BJ (cell line): ENCODE measurements at regions not wholly inside any gene's neighbourhood (a gene's known extent, or its start where the extent isn't known, plus 50 kb on each side); places are given as distances from the start of the nearest gene placed in this dataset.

Experiments
- CTCF ChIA-PET: fragments of 350-600 bp; formaldehyde crosslinking; extraction: SDS; loops from one replicate; lab custom pipeline; 2021; ENCODE audit warnings: antibody characterized with exemption, inconsistent platforms; lab: Yijun Ruan, JAX
- POLR2A ChIA-PET: fragments of 300-600 bp; sonication (Branson Sonifier 250); formaldehyde crosslinking; extraction: SDS; loops from one replicate; lab custom pipeline; 2021; ENCODE audit warnings: antibody characterized with exemption; lab: Charles Lee
- DNase-seq: peaks from one replicate; pipeline ENCODE4 v3.0.0-alpha.2; 2011; ENCODE audit warnings: low read depth
- H3K27me3 ChIP-seq: 2 replicates; pipeline ENCODE4 v1.6.0; 2011; ENCODE audit warnings: low read length; ENCODE audit not compliant: control insufficient read depth, insufficient read depth
- H3K36me3 ChIP-seq: 2 replicates; pipeline ENCODE4 v1.5.1; 2011; ENCODE audit warnings: low read length; ENCODE audit not compliant: control insufficient read depth, insufficient read depth
- H3K4me3 ChIP-seq: 2 replicates; pipeline ENCODE4 v1.5.1; 2011; ENCODE audit warnings: low read depth, mild to moderate bottlenecking, control low read depth, low read length
- TF ChIP-seq, protein P1 (sequence below): IDR thresholded peaks from 2 replicates; pipeline ENCODE4 v1.5.1; 2011; ENCODE audit warnings: low read depth, mild to moderate bottlenecking, control low read depth, inconsistent platforms, low read length, moderate library complexity; ENCODE audit not compliant: insufficient read depth

DNA sequence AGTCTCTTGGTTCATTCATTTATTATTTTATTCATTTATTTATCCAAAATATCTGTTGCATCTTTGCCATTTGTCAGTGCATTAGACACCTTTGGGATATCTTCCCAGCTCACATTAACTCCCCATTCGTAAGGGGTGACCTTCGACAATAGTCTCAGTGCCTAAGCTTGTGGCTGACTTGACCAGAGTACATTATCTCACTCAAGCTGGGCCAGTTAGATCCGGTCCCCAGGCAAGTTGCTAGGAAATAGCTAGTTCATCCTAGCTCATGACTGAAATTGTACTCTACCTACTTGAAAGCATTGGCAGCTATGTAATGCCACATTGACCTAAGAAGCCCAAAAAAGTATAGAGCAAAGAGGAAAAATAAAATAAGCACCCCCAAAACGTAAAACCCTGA is 165.3 kb downstream of the FBXO8 start:
- POLR2A ChIA-PET: no interaction called here
- CTCF ChIA-PET: no interaction called here
- H3K36me3 ChIP-seq: no peaks in the 10 kb centered on the region
- H3K27me3 ChIP-seq: no peaks in the 10 kb centered on the region; the same call in 1 of the 2 replicates
- DNase-seq: no peak
- no peak overlapping the region for H3K4me3 ChIP-seq
- TF ChIP-seq, protein P1, sequence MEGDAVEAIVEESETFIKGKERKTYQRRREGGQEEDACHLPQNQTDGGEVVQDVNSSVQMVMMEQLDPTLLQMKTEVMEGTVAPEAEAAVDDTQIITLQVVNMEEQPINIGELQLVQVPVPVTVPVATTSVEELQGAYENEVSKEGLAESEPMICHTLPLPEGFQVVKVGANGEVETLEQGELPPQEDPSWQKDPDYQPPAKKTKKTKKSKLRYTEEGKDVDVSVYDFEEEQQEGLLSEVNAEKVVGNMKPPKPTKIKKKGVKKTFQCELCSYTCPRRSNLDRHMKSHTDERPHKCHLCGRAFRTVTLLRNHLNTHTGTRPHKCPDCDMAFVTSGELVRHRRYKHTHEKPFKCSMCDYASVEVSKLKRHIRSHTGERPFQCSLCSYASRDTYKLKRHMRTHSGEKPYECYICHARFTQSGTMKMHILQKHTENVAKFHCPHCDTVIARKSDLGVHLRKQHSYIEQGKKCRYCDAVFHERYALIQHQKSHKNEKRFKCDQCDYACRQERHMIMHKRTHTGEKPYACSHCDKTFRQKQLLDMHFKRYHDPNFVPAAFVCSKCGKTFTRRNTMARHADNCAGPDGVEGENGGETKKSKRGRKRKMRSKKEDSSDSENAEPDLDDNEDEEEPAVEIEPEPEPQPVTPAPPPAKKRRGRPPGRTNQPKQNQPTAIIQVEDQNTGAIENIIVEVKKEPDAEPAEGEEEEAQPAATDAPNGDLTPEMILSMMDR: no peak

DNA sequence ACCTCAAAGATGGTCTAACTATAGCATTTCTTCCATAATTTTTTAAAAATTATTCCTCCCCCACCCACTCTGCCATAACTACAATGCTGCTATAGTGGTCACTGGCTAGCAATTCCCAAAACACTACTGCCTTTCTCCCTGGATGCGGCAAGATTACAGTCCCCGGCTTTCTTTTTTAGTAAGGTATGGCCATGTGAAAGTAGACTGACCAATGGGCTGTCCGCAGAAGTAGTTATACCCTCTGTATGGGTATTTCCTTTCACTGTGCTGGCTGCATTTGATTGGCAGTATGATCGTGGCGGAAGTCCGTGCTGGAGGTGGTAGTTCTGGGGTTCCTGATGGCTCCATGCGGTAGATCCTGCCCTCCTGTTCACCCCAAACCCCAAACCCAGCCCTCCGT is 166.0 kb downstream of the FBXO8 start:
- DNase-seq: no peak
- ChIA-PET POLR2A (no interaction called here), CTCF (interaction anchor here (0.6 kb wide), 1 partner anchor 131 kb away, joined by 3 read pairs; no protein-coding TSS in a partner anchor)
- no peaks in the 10 kb centered on the region for H3K36me3 ChIP-seq
- H3K4me3 ChIP-seq: no peak overlapping the region
- TF ChIP-seq, protein P1: no peak
- H3K27me3 ChIP-seq: no peaks in the 10 kb centered on the region; the same call in 1 of the 2 replicates

DNA sequence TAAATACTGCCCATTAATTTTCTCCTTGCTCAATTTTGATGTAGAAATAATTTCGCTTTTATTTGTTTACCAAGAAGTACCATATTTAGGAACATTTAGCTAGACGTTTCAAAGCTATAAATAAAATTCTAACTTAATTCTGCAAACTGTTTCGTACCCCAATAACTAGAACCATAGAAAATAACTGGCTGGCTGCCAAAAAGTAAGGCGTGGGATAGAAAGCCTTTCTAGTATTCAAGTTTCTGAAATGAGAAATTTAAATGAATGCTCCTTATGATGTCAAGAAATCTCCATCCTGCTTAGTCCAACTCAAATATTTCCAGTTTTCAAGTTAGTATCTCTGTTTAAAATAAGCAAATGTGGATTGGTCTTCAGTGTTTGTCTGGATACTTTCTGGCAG is 167.4 kb downstream of the FBXO8 start:
- DNase-seq: no peak
- no peaks in the 10 kb centered on the region; the same call in 1 of the 2 replicates for H3K27me3 ChIP-seq
- no peak overlapping the region for H3K4me3 ChIP-seq
- ChIA-PET POLR2A (no interaction called here), CTCF (interaction anchor here (1.0 kb wide), 1 partner anchor 610 kb away, joined by 3 read pairs; no protein-coding TSS in a partner anchor)
- TF ChIP-seq, protein P1: no peak
- no peaks in the 10 kb centered on the region for H3K36me3 ChIP-seq

DNA sequence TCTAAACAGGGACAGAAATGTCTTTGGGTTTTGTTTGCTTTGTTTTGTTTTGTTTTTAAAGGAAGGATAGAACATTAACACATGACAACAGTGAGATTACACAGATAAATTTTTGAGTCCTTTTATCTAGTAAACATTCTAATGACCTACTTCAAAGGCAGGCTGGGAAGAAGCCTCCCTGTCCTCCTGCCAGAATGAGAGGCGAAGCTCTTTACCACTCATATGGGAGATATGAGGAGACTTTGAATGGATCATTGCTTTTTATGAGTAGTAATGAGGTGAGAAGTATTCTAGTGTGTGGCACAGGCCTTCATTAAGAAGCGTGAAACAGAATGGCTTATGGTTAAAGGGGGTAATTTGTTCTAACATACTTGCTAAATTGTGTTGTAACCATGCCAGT is 172.0 kb downstream of the FBXO8 start:
- POLR2A ChIA-PET: no interaction called here
- H3K4me3 ChIP-seq: no peak overlapping the region
- CTCF ChIA-PET: interaction anchor here (2.1 kb wide), 1 partner anchor 9 kb away, joined by 13 read pairs; no protein-coding TSS in a partner anchor
- H3K27me3 ChIP-seq: peaks cover 1% of the 10 kb centered on the region; the same call in 1 of the 2 replicates
- TF ChIP-seq, protein P1: no peak
- H3K36me3 ChIP-seq: no peaks in the 10 kb centered on the region
- no peak for DNase-seq

DNA sequence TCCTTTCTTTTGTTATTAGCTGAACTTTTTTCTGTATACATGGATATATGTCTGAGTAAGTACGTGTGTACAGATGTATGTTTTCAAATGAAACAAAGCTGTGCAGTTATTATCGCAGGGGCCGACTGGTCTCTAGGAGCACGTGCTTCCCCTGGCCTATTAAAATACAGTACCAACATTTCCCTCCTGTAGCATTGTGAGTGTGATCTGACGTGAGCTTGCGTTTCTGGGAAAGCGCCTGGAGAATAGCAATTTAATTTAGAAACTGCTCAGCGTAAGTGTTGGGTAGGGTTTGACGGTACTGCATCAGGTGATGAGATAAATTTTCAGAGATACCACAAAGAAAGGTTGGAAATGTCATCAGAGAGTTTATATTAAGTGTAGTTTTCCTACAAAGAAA is 173.3 kb downstream of the FBXO8 start:
- no peak for DNase-seq
- POLR2A ChIA-PET: no interaction called here
- TF ChIP-seq, protein P1: no peak
- CTCF ChIA-PET: interaction anchor here (1.0 to 2.1 kb wide), 2 partner anchors 10 to 599 kb away, joined by 3 to 13 read pairs; no protein-coding TSS in a partner anchor
- Histone ChIP-seq H3K36me3 (no peaks in the 10 kb centered on the region), H3K4me3 (no peak overlapping the region), H3K27me3 (peaks cover 1% of the 10 kb centered on the region; the same call in 1 of the 2 replicates)
